RPMI7951 (cell line): ENCODE measurements at regions not wholly inside any gene's neighbourhood (a gene's known extent, or its start where the extent isn't known, plus 50 kb on each side); places are given as distances from the start of the nearest gene placed in this dataset.
A peak's percentile ranks its signal among the peaks of the same experiment; 100 is the strongest.

Experiments used
- DNase-seq: peaks from one replicate; pipeline ENCODE4 v3.0.0-alpha.2; 2012; ENCODE audit warnings: low read depth

DNA sequence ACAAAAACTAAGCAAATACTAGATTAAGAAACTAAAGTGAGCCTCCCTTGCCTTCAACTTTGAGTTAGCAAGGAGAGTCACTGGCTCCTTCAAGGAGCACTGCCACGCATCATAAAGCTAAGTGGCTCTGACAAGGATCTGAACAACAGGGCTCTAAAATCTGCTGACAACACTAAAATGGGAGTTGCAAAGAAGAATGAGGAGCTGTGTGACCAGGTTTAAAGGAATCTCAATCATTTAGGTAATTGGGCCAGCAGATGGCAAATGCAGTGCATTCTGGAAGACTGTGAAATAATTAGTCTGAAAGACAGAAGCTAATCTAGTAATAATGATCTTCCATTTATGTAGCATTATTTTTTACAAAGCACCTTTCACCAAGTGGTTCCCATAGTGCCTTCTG is 297.0 kb upstream of the TAS2R1 start:
- DNase-seq: no peak

DNA sequence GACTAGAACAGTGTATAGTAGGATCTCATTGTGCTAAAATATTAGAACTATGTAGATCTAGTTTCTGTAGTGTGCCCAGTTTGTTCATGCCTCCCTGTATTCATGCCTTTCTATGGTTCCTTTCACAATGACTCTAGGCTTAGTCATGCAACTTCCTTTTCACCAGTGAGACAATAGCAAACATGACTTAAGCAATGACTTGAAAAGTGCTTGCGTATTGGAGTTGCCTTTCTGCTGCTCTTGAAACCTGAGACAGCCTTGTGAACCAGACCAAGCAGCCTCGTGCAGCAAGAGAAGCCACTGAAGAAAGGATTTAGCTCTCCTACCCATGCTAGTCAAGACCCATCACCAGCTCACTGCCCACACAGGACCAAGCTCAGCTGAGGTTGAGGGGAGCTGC is 294.5 kb upstream of the TAS2R1 start:
- no peak for DNase-seq

DNA sequence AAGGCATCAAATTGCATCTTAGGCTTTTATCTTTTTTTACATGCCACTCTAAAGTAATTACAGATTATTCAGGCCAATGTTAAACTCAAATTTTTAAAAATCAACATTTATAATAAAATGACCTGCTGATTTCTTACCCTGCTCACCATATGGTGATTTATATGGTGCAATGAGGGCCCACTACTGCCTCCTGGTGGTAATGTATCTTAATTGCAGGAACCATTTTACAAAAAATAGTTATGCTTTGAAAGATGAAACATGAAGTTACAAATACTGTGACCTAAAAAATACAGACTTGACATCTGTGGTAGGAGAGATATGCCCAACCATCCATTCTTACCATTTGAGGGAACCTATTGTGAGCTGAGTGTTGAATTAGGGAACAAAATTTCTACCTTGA is 292.6 kb upstream of the TAS2R1 start:
- no peak for DNase-seq

DNA sequence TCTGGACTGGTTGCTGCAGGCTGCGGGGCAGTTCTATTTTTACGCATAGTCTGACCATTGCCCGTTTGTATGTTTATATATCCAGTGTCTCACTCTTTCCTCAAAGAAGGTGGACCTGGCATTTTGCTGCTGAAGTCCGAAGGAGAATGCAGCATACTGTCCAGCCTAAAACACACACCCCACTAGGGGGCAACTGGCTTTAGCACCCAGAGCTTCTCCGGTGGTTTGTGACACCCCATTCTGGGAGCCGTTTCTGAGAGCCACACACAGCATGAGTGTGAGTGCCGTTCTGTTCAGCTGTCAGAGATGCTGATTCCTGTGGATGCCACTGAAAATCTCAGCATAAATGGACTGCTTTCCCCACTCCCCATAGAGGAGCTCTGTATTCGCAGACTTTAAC is 290.5 kb upstream of the TAS2R1 start:
- DNase-seq: no peak

DNA sequence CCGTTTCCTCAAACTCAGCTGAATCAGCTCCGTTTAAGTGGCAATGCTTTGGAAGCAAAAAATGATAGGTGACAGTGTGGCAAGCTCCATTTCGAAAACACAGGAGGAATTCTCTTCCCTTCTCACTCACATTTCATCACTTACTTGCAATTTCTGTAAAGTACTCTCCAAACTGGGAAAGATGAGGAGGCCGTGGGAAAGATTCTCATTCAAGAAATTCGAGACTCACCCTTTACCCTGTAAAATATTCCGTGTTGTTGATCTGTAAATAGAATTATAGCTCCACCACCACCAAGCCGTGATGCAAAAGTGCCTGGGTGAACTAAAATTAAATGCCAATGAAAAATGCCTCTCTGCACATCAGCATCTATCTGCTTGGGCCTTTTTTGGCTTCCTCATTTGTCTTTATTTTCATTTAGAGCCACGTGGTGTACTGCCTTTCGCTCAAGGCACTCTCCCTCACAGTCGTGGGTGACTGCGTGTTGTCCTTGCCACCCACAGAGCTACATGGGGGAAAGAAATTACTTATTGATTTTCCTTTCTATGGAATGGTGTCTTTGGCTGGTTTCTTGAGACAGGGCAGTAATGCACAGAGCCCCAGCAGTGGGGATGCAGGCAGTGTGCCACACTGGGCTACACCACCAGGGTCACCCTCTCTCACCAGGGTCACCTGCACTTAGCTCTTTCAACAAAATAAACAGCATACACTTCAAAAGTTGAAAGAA is 289.3 kb upstream of the TAS2R1 start:
- no peak for DNase-seq

DNA sequence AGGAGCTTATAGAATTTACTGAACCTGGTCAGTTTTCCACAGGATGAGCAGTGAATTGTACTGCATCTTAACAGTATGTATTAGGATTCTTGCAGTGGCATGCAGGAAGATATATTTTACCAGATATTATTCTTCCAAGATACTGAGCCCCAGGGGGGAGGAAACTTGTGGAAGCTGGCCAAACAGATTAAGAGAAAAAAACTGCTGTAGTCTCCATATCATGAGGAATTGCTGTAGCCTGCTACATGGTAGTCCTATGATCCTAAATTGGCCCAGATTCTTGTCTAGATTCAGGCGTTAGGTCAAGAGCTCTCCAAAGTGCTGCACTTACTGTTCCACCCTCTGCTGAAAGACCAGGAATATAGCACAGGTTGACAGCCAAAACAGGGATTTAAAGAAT is 275.5 kb upstream of the TAS2R1 start:
- DNase-seq: no peak

DNA sequence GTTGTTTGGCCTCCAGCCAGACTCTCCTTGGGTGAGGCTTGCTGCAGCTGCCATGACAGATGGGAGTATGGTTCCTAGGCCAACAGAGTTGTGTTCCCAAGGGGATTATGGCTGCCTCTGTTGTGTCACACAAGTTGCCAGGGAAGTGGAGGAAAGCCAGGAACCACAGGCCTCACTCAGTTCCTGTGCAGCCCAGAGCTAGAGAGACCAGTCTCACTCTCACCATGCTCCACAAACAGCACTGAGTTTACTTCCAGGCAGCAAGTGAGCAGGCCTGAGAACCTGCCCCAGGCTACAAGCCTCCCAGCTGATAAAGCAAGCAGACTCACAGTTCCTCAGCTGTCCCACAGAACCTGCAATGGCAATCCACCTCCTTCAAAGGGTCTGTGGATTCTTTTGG is 273.6 kb upstream of the TAS2R1 start:
- no peak for DNase-seq

DNA sequence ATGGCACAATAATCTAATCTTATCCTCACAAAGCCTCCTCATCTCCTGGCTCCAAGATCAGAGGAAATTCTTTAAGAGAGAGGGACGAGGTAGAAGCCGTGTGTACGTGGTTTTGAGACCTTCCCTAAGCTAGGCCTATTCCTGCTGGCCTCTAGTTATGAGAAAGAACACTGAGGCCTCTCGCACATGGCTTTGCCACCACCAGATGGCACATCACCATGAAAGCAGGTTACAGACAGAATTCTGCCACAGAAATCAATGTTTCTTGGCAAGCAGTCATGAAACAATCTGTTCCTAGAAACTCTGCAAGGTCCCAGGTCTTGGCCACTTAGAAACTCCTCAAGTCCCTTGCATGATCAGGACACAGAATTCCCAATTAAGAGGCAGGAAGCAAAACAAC is 268.2 kb upstream of the TAS2R1 start:
- DNase-seq: peak; percentile 20

DNA sequence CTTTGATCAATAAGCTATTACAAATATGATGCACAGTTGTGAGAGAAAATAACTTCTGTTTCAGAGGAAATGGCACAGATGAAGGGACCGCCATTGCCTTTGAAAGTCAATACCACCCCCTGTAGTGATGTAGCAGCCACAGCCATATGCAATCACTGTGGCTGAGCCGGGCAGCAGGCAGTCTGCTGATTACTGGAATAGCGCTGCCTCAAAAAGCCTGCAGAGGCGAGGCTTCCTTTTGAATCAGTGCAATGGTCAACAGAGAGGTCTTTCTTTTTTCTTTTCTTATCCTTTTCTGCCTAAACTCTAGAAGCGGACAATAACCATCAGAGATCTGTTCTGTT is 265.1 kb upstream of the TAS2R1 start:
- no peak for DNase-seq

DNA sequence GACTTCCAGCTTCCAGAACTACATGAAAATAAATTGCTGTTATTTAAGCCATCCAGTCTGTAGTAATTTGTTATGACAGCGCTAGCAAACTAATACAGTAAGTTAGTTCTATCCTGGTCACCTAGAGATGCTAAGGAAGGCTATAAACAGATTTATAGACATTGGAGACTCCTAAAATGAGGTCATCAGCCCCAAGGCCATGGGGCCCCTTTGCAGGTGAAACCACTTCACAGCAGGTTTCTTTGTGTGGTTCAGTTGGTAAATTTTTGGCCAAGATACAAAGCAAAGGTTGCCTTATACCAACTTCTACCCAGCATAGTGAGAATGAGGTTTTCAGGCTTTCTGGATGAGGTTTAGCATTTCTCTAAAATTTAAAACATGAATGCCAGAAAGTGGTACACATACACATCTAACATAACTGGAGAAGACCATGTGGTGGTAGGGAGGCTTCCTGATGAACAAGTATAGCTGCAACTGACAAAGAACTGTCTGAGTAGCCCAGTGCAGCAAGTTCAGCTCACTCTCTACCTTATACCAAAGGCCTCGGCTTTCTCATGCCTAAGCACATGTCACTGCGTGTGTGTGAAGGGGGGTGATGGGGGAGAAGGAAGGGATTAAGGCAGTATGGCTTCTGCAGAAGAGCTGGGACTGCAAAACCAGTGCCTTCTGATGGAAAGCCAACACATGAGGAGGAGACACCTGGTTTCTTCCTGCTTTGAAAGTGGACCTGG is 264.6 kb upstream of the TAS2R1 start:
- DNase-seq: no peak

DNA sequence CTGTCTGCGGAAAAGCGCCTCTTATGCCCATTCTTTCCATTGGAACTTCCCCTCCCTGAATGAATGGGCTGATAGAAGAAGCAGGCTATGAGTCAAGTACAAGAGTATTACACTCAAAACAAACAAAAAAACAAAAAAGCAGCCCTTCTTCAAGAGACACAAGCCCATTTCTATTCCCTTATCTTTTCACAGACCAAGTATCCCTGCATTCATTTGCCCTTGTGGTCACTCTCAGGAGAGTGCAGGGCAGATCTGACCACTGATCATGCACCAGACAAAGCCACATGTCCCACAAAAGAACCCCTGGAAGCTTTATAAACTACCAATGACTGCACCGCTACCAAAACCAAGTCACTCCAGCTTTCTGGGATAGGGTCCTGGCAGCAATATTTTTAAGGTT is 262.5 kb upstream of the TAS2R1 start:
- no peak for DNase-seq

DNA sequence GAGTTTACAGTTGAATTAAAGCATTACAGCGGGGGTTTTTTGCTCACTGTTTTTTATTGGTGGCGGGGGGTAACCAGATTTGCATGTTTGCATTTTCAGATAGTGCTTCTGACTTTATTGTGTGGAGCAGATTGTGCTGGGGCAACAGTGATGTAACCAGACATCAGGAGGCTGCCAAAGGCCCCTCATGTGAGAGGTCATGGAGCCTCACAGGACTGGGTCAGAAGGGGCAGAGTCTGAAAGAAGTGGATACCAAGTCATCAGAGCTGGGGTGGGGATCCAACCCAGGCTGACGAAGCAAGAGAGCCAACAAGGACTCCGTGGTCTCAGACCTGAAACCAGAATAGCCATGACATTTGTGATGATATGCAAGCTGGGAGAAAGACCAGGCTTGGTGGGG is 259.4 kb upstream of the TAS2R1 start:
- DNase-seq: no peak

DNA sequence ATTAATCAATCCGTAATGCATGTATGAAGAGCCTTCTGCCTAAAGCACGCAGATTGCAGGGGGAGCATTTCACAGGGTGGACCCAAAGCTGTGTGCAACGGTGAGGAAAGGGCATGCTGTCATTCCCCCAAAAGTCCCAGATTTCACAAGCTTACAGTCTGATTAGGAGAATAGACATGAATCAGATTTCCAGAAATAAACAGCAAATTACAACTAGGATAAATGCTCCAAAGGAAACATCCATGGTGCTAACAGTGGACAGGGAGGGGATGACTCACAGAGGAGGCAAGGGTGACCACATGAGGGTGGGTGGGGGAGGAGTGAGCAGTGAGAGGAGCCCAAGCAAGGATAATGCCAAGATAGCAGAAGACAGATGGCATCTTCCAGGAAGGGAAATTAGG is 258.4 kb upstream of the TAS2R1 start:
- DNase-seq: peak; percentile 78

DNA sequence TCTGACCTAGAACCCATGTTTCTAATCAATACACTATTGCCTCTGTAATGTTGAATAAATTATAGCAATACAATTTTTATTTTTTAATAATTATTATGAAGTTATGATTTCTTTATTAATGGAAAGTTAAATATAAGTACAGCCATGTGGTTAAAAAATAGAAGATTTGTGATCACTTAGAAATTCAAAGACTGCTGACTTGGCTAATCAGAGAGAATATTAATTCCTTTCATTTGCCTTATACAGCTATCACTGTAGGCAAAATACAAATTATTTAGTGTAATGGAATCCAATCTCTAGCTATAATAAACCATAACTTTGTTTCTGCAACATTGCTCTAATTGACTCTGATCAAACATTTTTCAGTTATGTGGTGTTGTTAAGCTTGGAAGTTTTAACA is 255.0 kb upstream of the TAS2R1 start:
- DNase-seq: no peak

DNA sequence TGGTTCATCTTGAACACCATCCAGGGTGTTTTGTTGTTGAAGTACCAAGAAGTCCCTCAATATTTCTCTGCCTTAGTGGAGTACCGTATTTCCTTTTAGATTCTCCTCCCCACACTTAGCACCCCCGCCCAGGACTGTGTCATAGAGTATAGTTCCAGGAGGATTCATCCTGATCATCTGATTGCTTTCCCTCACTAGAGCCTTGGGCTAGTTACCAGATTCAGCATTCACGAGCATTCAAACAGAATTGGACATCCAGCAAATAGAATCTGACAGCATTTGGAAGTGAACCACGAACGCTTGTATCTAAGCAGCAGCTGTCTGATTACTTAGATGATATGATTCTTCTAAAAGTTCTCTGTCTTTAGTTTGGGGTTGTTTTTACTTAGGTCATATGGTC is 248.1 kb upstream of the TAS2R1 start:
- no peak for DNase-seq

DNA sequence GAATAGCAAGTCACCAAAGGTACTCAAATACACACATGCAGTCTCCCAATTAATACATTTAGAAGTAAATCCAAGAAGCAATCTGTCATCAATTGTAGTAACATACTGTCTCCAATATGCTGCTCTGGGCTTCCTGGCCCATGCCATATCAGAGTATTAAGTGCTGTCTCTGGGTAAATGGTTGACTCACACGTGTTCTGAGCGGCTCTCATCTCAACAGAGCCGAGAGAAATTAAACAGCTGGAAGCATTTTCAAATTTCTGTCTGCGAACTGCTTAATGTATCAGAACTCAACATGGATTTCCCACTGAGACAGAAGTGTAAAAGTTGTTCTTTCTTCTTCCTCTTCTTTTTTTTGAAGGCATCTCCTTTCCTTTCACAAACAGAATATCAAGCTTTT is 247.3 kb upstream of the TAS2R1 start:
- no peak for DNase-seq

DNA sequence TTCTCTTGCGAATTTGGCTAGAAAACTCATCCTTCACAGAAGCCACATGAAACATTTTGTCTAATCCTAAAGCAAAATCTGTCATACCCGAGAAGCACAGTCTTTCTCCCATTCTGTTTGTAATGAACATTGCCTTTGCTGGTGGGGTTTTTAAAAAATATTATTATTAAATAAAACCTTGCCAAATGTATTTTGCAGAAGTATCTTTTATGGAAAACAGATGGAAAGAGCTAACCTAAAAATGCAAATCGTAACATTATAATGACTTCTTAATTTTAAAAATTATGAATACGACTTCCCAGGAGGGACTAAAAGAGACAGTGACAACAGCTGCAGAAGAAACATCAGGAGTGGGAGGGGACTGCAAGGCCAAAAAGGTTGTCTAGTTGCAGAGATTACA is 246.3 kb upstream of the TAS2R1 start:
- no peak for DNase-seq

DNA sequence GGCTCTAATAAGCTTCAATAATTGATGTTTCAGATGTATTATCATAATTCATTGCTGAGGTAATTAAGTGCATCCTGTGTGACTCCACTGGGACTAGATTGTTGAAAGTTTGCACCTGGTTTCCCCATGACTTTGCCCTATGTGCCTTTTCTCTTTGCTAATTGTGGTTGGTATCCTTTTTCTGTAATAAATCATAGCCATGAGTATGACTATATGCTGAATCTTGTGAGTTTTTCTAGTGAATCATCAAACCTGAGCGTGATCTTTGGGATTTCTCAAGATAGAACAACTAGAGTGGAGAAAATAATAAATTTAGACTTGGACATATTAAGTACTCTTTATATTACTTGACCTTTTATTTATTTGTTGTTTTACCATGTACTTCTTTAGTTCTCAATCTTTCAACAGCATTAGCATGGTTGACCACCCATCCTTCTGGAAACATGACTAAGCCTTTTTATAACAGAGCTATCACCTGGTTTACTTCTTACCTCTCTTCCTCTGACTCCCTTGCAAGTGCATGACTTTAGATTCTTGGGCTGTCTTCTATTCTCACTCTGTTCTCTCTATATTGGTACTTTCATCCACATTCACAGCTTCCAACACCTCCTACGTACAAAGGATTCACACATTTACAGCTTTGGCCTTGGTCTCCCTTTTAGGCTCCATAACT is 239.6 kb upstream of the TAS2R1 start:
- peak; percentile 37 for DNase-seq

DNA sequence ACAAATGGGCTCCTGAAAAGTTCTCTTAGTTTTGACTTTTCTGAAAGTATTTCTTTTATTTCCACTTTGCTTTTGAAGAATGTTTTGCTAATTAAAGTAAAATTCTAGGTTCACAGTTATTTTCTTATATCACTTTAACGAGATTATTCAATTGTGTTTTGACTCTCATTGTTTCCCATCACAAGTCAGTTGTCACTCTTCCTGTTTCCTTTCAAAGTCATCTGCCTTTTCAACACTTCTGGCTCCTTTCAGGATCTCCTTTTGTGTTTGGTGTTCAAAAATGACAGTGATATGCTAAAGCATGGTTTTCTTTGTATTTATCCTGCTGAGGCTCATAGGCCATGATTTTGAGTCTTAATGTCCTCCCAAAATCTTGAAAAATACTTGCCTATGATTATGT is 235.4 kb upstream of the TAS2R1 start:
- no peak for DNase-seq

DNA sequence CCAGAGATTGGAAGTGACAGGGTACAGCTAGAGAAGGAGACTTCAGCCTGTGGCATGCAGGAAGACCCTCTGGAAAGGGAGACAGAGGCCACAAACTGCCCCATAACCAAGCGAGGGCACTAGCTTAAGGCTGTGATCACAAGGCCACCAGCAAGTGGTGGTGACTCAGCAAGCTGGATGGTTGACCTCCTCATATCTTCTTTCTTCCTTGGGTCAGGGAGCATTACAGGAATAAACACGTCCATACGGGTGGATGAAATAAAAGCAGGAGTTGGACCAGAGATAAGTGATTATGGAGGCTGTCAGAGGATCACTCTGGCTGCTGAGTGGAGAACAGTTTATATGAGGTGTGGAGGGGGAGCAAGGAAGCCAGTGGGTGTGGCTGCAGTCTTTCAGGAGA is 234.6 kb upstream of the TAS2R1 start:
- DNase-seq: peak; percentile 26

DNA sequence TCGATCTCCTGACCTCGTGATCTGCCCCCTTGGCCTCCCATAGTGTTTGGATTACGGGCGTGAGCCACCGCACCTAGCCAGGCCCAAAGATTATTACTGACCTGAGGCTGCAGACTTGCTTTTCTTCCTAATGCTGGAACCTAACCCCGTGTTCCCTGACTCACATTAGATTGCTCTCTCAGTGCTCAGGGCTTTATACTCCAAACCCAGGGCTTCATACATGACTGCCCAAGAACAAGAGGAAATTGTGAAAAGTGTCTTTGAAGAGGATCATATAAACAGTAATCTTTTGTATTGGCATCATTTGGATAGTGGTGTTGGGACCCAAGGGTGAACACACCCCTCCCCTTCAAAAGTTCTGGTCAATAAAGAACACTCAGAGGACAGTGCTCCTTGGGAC is 233.3 kb upstream of the TAS2R1 start:
- DNase-seq: no peak

DNA sequence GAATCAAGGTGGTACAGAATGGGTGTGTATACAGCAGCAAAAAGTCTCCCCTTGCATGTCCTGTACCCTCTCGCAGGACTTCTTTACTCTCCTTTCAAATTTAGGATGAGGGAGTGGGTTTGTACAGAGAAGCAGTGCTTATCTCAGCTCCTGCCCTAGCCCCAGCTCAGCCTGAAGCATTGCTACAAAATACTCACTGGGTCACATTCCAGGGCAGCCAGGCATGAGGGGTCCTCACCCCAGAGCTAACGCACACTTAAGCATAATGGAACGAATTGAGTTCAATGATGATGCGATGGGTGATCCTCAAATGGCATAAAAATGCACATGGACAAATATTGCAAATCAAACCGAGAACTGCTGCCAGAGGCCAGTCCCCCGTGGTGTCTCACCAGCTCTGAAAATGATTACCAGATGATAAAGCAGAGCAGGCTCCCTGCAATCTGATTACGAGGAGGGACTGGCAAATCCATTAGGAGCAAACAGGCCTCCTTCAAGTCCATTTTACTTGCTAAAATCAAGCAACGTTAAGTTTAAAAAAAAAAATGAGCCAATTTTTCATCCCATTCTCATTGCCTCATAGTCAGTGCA is 231.6 kb upstream of the TAS2R1 start:
- no peak for DNase-seq

DNA sequence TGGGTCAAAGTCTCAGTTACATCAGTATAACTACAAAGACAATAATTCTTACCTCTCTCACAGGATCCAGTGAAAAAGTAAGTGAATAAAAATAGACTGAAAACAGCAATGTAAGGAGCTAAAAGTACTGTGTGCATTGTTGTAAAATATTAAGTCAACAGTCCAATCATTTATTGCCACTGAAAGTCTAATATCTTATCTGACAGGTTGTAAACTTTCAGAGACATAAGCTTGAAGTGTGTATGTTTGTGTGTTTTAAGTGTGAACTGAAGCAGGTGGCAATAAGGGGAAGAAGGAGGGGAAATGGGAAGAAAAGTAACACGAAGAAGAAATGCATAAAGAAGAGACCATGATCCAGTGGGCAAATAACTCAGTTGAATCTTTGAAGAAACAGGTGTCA is 229.7 kb upstream of the TAS2R1 start:
- no peak for DNase-seq
